SK-N-MC (cell line): ENCODE measurements at regions not wholly inside any gene's neighbourhood (a gene's known extent, or its start where the extent isn't known, plus 50 kb on each side); places are given as distances from the start of the nearest gene placed in this dataset.

ENCODE experiments used
- EZH2 ChIP-seq: fragments of 200-600 bp; sonication (generic); IDR thresholded peaks from one replicate; pipeline ENCODE4 v1.6.1; 2017; ENCODE audit warnings: antibody characterized with exemption
- POLR2AphosphoS5 ChIP-seq: IDR thresholded peaks from 2 replicates; pipeline ENCODE4 v1.6.1; 2012; ENCODE audit warnings: mild to moderate bottlenecking, low read depth, low read length, borderline replicate concordance

DNA sequence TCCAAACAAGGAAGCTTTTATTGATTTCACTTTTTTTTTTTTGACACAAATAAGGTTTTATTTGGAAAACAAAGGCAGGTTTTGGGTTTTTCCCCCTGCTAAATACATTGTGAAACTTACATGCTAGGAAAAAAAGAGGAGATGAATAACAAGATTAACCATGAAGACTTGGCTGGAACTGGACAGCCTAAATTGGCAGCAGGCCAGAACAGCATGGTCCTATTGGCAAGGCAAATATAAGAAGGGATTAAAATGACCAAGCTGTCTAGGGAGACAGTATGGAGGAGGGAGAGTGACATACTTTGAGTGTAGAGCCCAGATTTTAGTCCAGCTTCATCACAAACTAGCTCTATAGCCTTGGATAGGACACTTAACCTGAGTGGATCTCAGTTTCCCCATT is 63.9 kb upstream of the BBX start:
- TF ChIP-seq EZH2 (no peak), POLR2AphosphoS5 (no peak)
